MM.1S (cell line): ENCODE measurements at regions not wholly inside any gene's neighbourhood (a gene's known extent, or its start where the extent isn't known, plus 50 kb on each side); places are given as distances from the start of the nearest gene placed in this dataset.

ENCODE experiments used
- EZH2 ChIP-seq: fragments of 300-600 bp; sonication (generic); optimal IDR thresholded peaks from 2 replicates; pipeline ENCODE3; 2017; ENCODE audit warnings: low read depth, mild to moderate bottlenecking, antibody characterized with exemption, low read length, mixed read lengths
- TF ChIP-seq, protein P1 (sequence below): fragments of 300-600 bp; sonication (generic); IDR thresholded peaks from 2 replicates; pipeline ENCODE4 v1.5.1; 2016; ENCODE audit warnings: antibody characterized with exemption, low read length, mixed read lengths

DNA sequence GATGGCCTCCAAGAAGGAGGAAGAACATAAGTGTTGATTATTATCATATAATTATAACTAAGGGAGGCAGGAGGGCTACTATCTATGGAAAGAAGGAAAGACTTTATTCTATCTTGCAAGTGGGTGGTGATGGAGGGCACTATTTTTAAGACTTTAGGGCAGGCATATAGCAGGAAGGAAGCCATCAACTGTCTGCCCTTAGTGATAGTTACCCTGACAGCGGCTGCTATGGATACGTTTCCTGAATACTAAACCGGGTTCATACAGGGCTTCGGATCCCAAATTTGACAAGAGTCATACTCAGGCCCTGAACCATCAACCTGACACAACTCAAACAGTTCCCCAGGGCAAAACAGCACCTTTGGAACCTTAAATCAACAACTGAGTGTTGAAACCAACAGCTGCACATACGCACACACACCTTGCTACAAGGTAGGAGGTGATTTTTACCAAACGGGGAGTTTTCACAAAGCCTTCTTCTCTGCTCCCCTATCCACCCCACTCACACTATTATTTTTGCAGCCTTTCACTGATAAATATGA is 397.2 kb downstream of the OMA1 start:
- no peak for TF ChIP-seq EZH2
- TF ChIP-seq, protein P1, sequence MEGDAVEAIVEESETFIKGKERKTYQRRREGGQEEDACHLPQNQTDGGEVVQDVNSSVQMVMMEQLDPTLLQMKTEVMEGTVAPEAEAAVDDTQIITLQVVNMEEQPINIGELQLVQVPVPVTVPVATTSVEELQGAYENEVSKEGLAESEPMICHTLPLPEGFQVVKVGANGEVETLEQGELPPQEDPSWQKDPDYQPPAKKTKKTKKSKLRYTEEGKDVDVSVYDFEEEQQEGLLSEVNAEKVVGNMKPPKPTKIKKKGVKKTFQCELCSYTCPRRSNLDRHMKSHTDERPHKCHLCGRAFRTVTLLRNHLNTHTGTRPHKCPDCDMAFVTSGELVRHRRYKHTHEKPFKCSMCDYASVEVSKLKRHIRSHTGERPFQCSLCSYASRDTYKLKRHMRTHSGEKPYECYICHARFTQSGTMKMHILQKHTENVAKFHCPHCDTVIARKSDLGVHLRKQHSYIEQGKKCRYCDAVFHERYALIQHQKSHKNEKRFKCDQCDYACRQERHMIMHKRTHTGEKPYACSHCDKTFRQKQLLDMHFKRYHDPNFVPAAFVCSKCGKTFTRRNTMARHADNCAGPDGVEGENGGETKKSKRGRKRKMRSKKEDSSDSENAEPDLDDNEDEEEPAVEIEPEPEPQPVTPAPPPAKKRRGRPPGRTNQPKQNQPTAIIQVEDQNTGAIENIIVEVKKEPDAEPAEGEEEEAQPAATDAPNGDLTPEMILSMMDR, result no peak
